WTC11 (cell line): ENCODE measurements at regions not wholly inside any gene's neighbourhood (a gene's known extent, or its start where the extent isn't known, plus 50 kb on each side); places are given as distances from the start of the nearest gene placed in this dataset.

Source experiments
- ATAC-seq: fragments of 200-7000 bp; cut with Tn5 transposase; 2 replicates; pipeline ENCODE4 v1.10.0; 2021; ENCODE audit warnings: mild to moderate bottlenecking, moderate library complexity
- CTCF ChIA-PET: fragments of 300-600 bp; sonication (Branson Sonifier 250); formaldehyde crosslinking; loops from one replicate; lab custom pipeline; 2021; ENCODE audit warnings: antibody characterized with exemption; lab: Charles Lee
- POLR2A ChIA-PET: fragments of 350-600 bp; sonication (Branson Sonifier 250); formaldehyde crosslinking; loops from one replicate; lab custom pipeline; 2021; ENCODE audit warnings: antibody characterized with exemption; lab: Charles Lee
- DNase-seq: peaks from one replicate; pipeline ENCODE4 v3.0.0; 2021; ENCODE audit warnings: low spot score
- H3K27ac Mint-ChIP-seq: 2 replicates; pipeline ENCODE4 v1.8.0; 2021; ENCODE audit warnings: mixed read lengths
- H3K27me3 Mint-ChIP-seq: 2 replicates; pipeline ENCODE4 v1.8.0; 2021; ENCODE audit warnings: low read depth, mild to moderate bottlenecking, moderate library complexity, mixed read lengths
- H3K36me3 Mint-ChIP-seq: 2 replicates; pipeline ENCODE4 v1.8.0; 2021; ENCODE audit warnings: mixed read lengths
- H3K4me1 Mint-ChIP-seq: 2 replicates; pipeline ENCODE4 v1.8.0; 2022; ENCODE audit warnings: mixed read lengths
- H3K4me3 Mint-ChIP-seq: 2 replicates; pipeline ENCODE4 v1.8.0; 2021; ENCODE audit warnings: mild to moderate bottlenecking, moderate library complexity, mixed read lengths
- H3K9me3 Mint-ChIP-seq: 2 replicates; pipeline ENCODE4 v1.8.0; 2021; ENCODE audit warnings: mixed read lengths
- AFF4 ChIP-seq: sonication (generic); formaldehyde crosslinking; IDR thresholded peaks from 2 replicates; pipeline ENCODE4 v1.8.1; 2023; ENCODE audit warnings: mild to moderate bottlenecking, missing genetic modification reagents, borderline replicate concordance
- E2F5 ChIP-seq: sonication (generic); formaldehyde crosslinking; IDR thresholded peaks from 2 replicates; pipeline ENCODE4 v1.8.1; 2022; ENCODE audit warnings: mild to moderate bottlenecking, moderate library complexity, missing genetic modification reagents
- ELF4 ChIP-seq: sonication (generic); formaldehyde crosslinking; IDR thresholded peaks from 2 replicates; pipeline ENCODE4 v1.8.1; 2022; ENCODE audit warnings: low read depth, mild to moderate bottlenecking, moderate library complexity, missing genetic modification reagents
- ETV6 ChIP-seq: sonication (generic); formaldehyde crosslinking; IDR thresholded peaks from 2 replicates; pipeline ENCODE4 v1.8.1; 2022; ENCODE audit warnings: mild to moderate bottlenecking, missing genetic modification reagents
- GTF2I ChIP-seq: fragments of 250-450 bp; sonication (Bioruptor Pico); conservative IDR thresholded peaks from 2 replicates; pipeline ENCODE4 v1.4.0; 2021; ENCODE audit warnings: mild to moderate bottlenecking
- JAZF1 ChIP-seq: fragments of 250-450 bp; sonication (Bioruptor Pico); IDR thresholded peaks from 2 replicates; pipeline ENCODE4 v1.9.0; 2021; ENCODE audit warnings: moderate library complexity, mild to moderate bottlenecking, inconsistent platforms
- MAX ChIP-seq: sonication (generic); formaldehyde crosslinking; IDR thresholded peaks from 2 replicates; pipeline ENCODE4 v1.8.0; 2022; ENCODE audit warnings: mild to moderate bottlenecking, missing genetic modification reagents
- MXD4 ChIP-seq: fragments of 250-450 bp; sonication (Bioruptor Pico); IDR thresholded peaks from 2 replicates; pipeline ENCODE4 v1.8.0; 2021; ENCODE audit warnings: mild to moderate bottlenecking, moderate library complexity, borderline replicate concordance
- NFE2L1 ChIP-seq: sonication (generic); formaldehyde crosslinking; IDR thresholded peaks from 2 replicates; pipeline ENCODE4 v1.8.1; 2023; ENCODE audit warnings: missing genetic modification reagents
- NFYB ChIP-seq: sonication (generic); formaldehyde crosslinking; conservative IDR thresholded peaks from 2 replicates; pipeline ENCODE4 v1.8.0; 2022; ENCODE audit warnings: low read depth, missing genetic modification reagents
- STAT6 ChIP-seq: sonication (generic); formaldehyde crosslinking; conservative IDR thresholded peaks from 2 replicates; pipeline ENCODE4 v1.8.1; 2023; ENCODE audit warnings: mild to moderate bottlenecking, low read depth, missing genetic modification reagents, moderate library complexity
- TEAD1 ChIP-seq: sonication (generic); formaldehyde crosslinking; IDR thresholded peaks from 2 replicates; pipeline ENCODE4 v1.8.0; 2022; ENCODE audit warnings: mild to moderate bottlenecking, missing genetic modification reagents
- TP53 ChIP-seq: sonication (generic); formaldehyde crosslinking; IDR thresholded peaks from 2 replicates; pipeline ENCODE4 v1.8.1; 2023; ENCODE audit warnings: mild to moderate bottlenecking, missing genetic modification reagents
- USF2 ChIP-seq: sonication (generic); formaldehyde crosslinking; IDR thresholded peaks from 2 replicates; pipeline ENCODE4 v1.8.1; 2023; ENCODE audit warnings: mild to moderate bottlenecking, missing genetic modification reagents, moderate library complexity
- ZNF121 ChIP-seq: sonication (generic); formaldehyde crosslinking; IDR thresholded peaks from 2 replicates; pipeline ENCODE4 v1.8.0; 2023; ENCODE audit warnings: missing genetic modification reagents
- ZNF138 ChIP-seq: sonication (generic); formaldehyde crosslinking; conservative IDR thresholded peaks from 2 replicates; pipeline ENCODE4 v1.8.1; 2022; ENCODE audit warnings: mild to moderate bottlenecking, moderate library complexity, missing genetic modification reagents
- ZNF263 ChIP-seq: sonication (generic); formaldehyde crosslinking; IDR thresholded peaks from 2 replicates; pipeline ENCODE4 v1.8.1; 2022; ENCODE audit warnings: low read depth, mild to moderate bottlenecking, moderate library complexity, missing genetic modification reagents
- ZNF281 ChIP-seq: sonication (generic); formaldehyde crosslinking; IDR thresholded peaks from 2 replicates; pipeline ENCODE4 v1.8.0; 2023; ENCODE audit warnings: mild to moderate bottlenecking, missing genetic modification reagents
- ZNF317 ChIP-seq: sonication (generic); formaldehyde crosslinking; IDR thresholded peaks from 2 replicates; pipeline ENCODE4 v1.8.1; 2023; ENCODE audit warnings: low read depth, mild to moderate bottlenecking, moderate library complexity, missing genetic modification reagents, borderline replicate concordance
- ZNF396 ChIP-seq: fragments of 250-450 bp; sonication (Bioruptor Pico); IDR thresholded peaks from 2 replicates; pipeline ENCODE4 v1.8.0; 2021; ENCODE audit warnings: mild to moderate bottlenecking, moderate library complexity, borderline replicate concordance
- ZSCAN18 ChIP-seq: fragments of 250-450 bp; sonication (Bioruptor Pico); IDR thresholded peaks from 2 replicates; pipeline ENCODE4 v2.1.2; 2022; ENCODE audit warnings: mild to moderate bottlenecking, moderate library complexity

- no peak for TF ChIP-seq MAX (CRISPR knock-in tag)
- no peak for TF ChIP-seq ZNF396 (CRISPR knock-in tag)
- no peak for TF ChIP-seq USF2 (CRISPR knock-in tag)
- peak; percentile 66; the same call in 1 of the 2 replicates for TF ChIP-seq TEAD1 (CRISPR knock-in tag)
- no peak for TF ChIP-seq ZNF281 (CRISPR knock-in tag)
- no peak for TF ChIP-seq JAZF1
- 0 out of 2 replicates have a peak, but pooled peaks have one; percentile 48 for TF ChIP-seq ZSCAN18
- no peak for TF ChIP-seq ZNF317 (CRISPR knock-in tag)
Measured at GRCh38 chr11:92511522-92512203, 287.0 kb downstream of the FAT3 start (continued).

GRCh38 chr11:92512204-92512569 is 287.6 kb downstream of the FAT3 start:
- Mint-ChIP-seq H3K36me3 (peaks cover 8% of the 10 kb centered on the region), H3K4me1 (peaks cover 43% of the 10 kb centered on the region), H3K27ac (peak overlapping the region; percentile 78), H3K4me3 (no peak overlapping the region), H3K9me3 (peaks cover 8% of the 10 kb centered on the region), H3K27me3 (no peaks in the 10 kb centered on the region)
- DNase-seq (no peak), ATAC-seq (0 out of 2 replicates have a peak, but pooled peaks have one; percentile 10)
- POLR2A ChIA-PET: no interaction called here
- CTCF ChIA-PET: interaction anchor here (0.9 to 1.8 kb wide), 3 partner anchors 172 to 375 kb away, joined by 3 to 5 read pairs (median 5); no protein-coding TSS in a partner anchor
- TF ChIP-seq ZNF138 (CRISPR knock-in tag): no peak
- no peak for TF ChIP-seq STAT6 (CRISPR knock-in tag)
- TF ChIP-seq ETV6 (CRISPR knock-in tag): no peak
- TF ChIP-seq GTF2I (CRISPR knock-in tag): no peak
- no peak for TF ChIP-seq AFF4 (CRISPR knock-in tag)
- TF ChIP-seq E2F5 (CRISPR knock-in tag): no peak
- no peak for TF ChIP-seq ELF4 (CRISPR knock-in tag)
- TF ChIP-seq NFYB: no peak
- no peak for TF ChIP-seq TP53
- no peak for TF ChIP-seq USF2 (CRISPR knock-in tag)
- no peak for TF ChIP-seq MXD4 (CRISPR knock-in tag)
- no peak for TF ChIP-seq NFE2L1
- TF ChIP-seq ZNF263 (CRISPR knock-in tag): no peak
- TF ChIP-seq ZNF121 (CRISPR knock-in tag): no peak
- no peak for TF ChIP-seq JAZF1
